Glomerular visceral epithelial cell (primary cell): ENCODE measurements at regions not wholly inside any gene's neighbourhood (a gene's known extent, or its start where the extent isn't known, plus 50 kb on each side); places are given as distances from the start of the nearest gene placed in this dataset.
"Not testable (repeated sequence)": the region's sequence is repeated elsewhere in the genome, so short reads cannot be mapped to it uniquely, and the experiment has no call there.

Source experiments
- DNase-seq: peaks from one replicate; pipeline ENCODE4 v3.0.0-alpha.2; 2016; ENCODE audit errors: extremely low spot score

DNA sequence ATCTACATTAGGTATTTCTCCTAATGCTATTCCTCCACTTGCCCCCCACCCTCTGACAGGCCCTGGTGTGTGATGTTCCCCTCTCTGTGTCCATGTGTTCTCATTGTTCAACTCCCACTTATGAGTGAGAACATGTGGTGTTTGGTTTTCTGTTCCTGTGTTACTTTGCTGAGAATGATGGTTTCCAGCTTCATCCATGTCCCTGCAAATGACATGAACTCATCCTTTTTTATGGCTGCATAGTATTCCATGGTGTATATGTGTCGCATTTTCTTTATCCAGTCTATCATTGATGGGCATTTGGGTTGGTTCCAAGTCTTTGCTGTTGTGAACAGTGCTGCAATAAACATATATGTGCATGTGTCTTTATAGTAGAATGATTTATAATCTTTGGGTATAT is 50.6 kb upstream of the GRHL3 start:
- not testable (repeated sequence) for DNase-seq

DNA sequence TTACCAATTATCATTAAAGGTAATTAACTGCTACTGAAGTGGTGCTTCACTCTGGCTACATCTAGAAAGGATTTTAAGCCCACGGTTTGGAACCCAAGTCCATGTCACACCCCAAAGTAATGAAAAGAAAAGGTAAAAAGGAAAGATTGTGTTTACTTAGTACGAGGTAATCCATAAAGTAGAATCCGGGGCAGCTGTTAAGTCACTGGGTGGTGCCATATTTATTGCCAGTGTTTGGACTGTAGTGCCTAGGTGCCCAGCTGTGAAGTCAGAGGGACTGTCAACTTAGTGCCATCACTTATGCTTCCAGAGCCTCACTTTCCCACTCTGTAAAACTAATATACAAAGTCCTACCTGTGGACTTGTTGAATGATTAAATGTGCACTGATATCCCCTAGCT is 52.2 kb upstream of the GRHL3 start:
- DNase-seq, result peak; percentile 14

DNA sequence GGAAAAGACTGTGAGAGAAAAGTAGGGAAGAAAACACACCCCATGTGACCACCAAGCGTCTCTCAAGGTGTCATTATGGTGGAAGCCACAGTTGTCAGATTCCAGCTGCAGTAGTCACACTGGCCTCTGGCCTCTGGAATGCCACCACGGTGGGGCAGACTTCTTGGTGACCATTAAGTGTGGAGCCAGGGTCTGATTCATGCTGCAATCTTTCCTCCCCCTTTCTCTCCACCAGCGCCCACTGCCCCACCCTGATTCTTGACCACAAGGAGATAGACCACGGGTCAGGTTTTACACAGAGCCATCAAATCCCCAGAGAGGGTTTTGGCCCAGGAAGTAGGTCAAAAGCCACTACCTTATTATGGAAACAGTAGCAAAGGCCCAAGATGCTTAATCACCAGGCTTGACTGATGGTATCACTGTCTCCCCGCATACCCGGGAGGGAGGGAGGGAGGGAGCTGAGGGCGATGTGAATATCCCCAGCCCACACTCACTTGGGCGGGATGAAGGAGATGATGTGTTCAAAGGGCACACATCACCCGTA is 52.7 kb upstream of the GRHL3 start:
- peak; percentile 99 for DNase-seq

DNA sequence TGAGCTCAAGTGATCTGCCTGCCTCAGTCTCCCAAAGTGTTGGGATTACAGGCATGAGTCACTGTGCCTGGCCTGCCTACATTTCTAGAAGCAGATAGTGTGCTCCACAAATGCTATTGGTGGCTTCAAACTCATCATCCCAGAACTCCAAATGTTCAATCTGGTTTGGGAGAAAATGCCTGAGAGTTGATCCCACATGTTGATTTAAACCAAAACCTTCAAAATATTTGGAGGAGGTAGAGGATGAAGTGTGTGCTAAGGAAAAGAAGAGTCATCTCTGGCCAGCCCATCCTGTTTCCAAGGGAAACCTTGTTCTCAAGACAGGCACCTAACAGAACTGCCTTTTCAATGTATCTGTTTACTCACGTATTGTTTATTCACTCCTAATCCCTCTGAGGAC is 55.4 kb upstream of the GRHL3 start:
- DNase-seq, result no peak

DNA sequence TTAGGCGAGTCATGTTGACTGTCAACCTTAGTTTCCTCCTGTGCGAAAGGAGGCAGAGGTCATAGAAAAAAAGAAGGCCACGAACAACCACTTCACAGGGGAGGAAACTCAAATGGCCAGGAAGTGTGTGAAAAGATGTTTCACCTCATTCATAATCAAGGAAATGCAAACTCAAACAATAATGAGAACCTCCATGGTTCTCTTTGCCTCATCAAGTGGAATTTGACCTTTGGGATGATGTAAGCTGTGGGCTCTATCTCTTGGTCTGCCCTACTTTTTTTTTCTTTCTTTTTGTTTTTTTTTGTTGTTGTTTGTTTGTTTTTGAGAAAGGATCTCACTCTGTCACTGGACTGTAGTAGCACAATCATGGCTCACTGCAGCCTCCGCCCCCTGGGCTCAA is 55.9 kb upstream of the GRHL3 start:
- DNase-seq, result no peak

DNA sequence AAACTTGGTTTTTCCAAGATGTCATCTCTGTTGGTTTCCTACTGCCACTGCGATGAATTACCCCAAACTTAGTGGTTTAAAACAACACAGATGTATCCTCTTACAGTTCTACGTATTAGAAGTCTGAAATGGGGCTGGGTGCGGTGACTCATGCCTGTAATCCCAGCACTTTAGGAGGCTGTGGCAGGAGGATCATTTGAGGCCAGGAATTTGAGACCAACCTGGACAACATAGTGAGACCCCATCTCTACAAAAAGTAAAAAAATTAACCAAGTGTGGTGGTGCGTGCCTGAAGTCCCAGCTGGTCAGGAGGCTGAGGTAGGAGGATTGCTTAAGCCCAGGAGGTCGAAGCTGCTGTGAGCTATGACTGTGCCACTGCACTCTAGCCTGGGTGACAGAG is 57.2 kb upstream of the GRHL3 start:
- DNase-seq, result no peak

DNA sequence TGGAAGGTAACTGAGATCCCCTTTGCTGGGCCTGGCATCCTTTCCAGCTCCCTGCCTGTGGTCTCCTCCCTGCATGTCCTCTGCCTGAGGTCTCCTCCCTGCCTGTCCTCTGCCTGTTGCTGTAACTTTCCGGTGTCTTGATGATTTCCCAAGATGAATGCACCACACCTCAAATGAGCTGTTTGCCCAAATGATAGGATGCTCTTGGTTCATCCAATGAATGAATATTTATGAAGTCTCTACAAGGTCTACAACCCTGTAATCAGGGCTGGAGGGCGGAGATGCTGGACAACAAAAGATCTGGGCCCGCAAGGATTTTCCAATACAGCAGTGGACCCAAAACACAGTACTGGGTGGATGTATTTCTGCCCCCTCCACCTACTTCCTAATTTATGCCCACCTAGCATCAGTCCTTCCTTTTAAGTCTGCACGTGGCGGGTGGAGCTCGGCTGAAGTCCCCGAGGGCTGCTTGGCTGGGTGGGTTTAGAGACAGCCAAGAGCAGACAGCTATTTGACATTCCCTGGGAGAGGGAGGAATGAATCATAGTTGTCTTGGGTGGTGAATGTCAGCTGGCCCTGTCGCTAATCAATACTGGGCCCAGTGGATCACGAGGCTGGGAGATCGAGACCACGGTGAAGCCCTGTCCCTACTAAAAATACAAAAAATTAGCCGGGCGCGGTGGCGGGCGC is 60.3 kb upstream of the GRHL3 start:
- no peak for DNase-seq

DNA sequence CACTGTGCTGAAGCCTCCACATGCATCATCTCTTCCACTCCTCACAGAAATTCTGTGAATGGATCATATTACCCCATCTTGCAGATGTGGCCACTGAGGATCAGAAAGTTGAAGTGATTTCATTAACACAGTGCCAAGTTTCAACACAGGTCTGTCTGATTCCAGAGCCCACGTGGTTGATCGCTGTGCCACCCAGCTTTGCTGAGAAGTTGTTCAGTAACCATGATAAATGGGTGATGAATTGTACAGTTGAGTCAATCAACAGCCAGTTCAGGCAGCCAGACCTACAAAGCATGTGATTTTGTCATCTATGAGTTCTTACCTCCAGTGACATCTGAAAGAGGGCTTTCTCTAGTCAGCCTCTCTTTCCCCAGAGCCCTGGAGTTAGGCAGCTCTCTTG is 61.8 kb upstream of the GRHL3 start:
- no peak for DNase-seq

DNA sequence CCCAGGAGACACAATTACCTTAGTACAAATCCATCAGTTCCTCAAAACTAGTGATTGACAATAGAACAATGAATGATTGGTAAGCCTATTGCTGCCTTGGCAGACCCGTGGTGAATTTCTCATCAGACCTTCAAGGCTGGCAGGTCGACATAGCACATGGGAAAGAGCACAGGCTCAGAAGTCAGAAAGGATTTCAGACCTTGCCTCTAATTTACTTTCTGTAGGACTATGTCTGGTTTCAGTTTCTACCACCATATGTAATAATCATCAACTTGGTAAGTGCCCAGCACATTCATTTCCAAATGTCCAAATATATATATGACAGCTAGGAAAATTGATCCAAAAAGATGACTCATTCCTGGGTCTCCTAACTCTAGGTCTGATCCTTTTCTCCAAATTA is 62.5 kb upstream of the GRHL3 start:
- DNase-seq, result no peak

DNA sequence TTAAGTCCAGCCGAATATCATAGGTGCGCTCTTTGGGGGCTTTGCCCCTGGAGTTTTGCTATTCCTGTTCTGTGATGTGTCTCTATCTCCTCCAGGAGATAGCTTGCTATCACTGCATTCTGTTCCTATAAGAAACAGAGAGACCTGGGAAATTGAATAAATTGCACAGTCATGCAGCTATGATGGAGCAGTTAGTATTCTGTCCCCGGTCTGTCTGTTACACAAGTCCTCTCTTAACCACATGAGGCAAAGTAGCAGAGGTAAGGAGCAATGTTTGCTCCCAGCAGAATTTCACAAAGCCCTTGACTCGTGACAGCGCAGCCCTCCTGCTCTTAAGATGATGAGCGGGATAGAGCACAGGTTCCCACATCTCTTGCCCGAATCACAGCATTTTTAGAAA is 63.9 kb upstream of the GRHL3 start:
- DNase-seq, result no peak

DNA sequence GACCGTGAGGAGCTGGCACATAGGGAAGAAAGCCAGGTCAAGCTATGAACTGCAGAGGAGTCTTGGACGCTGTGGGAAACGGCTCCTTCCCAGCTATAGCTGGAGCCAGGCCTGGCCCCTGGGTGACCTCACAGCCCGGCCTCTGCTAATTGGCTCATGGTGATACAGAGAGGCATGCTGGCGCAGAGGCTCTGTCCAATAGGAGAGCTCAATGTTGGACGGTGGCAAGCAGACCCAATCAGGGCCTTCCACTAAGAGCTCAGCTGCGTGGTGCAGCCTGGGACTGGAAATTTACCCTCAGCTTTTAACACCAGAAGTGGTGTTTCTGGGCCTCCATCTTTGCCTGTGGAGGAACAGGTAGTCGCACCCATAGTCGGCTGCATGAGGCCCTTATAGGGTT is 64.4 kb upstream of the GRHL3 start:
- no peak for DNase-seq

DNA sequence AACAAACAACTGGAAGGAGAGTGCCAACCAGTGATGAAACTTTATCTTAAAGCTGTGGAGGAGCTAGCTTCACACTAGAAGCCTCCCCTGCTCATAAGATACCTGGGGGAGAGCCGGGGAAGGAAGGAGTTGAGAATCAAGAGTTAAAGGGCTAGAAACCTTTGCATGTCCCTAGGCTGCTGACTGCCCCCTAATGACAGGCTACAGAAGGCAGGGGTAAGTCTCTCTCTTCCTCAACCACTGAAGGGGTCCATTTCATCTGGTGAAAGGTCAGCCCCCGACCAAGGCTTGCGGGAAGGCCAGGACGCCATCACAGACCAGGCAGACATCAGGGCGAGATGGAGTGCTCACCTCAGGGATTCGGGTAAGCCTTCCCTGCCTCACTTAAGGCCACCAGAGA is 65.6 kb upstream of the GRHL3 start:
- DNase-seq, result no peak

DNA sequence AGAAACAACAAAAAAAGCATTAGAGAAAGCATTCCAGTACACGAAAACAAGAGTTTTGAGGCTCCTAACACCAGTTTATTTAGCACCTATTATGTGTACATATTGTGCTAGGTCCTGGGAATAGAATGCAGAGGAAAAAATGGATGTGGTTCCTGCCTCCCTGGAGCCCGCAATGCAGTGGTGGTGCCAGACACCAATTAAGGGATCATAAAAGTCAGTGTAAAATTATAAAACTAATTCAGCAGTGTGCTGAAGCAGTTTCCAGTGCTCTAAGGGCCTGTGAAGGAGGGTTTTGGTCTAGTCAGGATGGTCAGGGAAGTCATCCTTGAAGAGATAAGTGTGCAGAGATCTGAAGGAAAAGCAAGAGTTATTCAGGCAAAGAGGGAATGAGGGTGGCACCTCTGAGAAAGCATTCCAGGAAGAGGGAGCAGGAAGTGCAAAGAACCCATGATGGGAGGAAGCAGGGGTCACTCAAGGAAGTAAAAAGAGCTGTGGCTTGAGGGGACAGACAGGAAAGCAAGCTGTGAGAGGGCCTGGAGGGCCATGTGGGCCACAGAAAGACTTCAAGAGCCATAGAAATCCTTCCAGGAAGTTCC is 65.2 kb upstream of the IFNLR1 start:
- DNase-seq, result no peak

DNA sequence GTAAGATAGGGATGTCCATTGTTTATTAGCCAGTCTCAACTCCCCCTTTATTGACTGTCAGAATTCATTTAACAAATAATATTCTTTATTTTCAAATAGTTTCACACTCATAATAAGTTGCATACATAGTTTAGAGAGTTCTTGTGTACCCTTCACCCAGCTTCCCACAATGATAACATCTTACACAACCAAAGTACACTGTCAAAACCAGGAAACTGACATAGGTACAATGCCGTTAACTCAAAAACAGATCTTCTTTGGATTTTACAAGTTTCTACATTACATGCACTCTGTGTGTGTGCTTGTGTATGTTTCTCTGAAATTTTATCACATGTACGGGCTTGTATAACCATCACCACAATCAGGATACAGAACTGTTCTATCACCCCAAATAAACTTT is 64.4 kb upstream of the IFNLR1 start:
- DNase-seq, result no peak

DNA sequence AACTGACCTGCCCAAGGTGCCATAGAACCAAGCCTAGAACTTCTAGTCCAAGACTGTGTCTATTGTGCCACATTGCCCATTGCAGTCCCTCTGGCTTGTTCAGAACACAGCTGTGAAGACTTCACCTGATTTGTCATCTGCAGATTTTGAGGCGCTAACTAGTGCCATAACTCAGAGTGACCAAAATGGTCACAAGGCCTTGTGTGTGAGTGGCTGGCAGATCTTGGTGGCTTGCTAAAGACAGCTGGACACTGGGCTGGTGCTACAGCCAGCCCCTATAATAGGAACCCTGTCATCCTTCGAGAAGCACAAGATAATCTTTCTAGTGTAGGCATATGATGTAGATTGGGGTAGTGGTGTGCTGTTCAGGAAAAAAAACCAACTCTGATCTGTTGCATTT is 63.7 kb upstream of the IFNLR1 start:
- no peak for DNase-seq

DNA sequence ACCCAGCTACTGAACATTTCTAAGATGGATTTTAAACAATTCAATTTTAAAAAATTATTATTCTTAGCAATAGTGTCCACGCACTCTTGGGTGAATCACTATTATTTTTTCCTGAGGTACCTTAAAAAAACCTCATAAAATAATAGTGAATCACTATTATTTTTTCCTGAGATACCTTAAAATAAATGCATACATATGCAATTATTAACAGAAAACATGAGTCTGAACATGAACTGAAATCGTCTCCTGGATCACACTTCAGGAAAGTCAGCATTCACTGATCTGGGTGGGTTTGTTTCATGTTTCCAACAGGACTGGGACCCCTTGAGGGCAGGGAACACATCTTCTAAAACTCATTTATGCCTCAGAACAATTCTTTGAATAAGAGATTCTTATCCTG is 63.1 kb upstream of the IFNLR1 start:
- DNase-seq, result no peak

DNA sequence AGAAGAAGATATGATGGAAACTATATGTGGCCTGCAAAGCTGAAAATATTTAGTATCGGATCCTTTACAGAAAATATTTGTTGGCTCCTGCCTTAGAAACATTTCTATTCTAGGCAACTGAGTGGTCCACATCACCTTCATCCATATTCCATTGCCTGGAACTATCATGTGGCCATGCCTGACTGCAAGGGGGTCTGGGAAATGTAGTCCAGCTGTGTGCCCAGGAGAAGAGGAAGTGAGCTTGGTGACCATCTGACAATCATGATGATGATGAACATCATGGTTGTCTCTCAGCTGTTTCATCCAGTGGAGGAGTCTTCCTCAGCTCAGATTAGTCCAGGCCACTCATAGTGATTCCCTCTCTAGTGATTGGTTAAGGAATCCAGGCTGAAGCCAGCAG is 61.8 kb upstream of the IFNLR1 start:
- no peak for DNase-seq

DNA sequence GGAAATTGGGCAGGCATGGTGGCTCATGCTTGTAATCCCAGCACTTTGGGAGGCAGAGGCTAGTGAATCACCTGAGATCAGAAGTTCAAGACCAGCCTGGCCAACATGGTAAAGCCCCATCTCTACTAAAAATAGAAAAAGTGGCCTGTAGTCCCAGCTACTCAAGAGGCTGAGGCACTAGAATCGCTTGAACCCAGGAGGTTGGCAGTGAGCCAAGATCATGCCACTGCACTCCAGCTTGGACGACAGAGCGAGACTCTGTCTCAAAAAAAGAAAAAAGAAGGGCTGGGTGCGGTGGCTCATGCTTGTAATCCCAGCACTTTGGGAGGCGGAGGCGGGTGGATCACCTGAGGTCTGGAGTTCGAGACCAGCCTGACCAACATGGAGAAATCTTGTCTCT is 60.2 kb upstream of the IFNLR1 start:
- DNase-seq, result not testable (repeated sequence)

DNA sequence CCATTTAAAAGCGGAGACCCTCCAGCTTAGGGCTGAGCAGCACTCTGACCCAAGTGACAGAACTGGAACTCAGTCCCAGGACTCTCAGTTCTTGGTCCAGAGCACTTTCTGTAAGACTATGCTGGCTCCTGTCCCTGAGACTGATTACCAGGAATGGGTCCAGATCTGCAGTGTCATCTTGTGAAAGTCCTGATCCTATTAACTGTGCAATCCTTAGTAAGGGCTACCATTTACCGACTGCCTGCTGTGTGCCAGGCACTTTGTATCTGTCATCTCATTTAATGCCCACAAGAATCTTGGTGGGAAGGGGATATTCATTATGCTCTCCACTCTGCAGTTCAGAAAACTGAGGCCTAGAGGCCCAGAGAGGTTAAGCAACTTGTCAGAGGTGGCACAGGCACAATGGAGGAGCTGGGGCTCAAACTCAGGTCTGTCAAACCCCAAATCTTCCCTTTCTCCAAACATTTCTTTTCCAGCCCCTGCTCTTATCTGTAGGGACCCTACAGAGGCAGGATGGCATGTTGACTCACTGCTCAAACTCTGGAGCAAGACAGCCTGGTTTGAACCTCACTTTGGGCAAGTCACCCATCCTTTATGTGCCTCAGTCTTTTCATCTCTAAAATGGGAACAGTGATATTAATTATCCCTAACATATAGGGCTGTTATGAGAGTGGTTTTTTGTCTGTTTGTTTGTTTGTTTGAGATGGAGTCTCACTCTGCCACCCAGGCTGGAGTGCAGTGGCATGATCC is 57.6 kb upstream of the IFNLR1 start:
- DNase-seq, result no peak

DNA sequence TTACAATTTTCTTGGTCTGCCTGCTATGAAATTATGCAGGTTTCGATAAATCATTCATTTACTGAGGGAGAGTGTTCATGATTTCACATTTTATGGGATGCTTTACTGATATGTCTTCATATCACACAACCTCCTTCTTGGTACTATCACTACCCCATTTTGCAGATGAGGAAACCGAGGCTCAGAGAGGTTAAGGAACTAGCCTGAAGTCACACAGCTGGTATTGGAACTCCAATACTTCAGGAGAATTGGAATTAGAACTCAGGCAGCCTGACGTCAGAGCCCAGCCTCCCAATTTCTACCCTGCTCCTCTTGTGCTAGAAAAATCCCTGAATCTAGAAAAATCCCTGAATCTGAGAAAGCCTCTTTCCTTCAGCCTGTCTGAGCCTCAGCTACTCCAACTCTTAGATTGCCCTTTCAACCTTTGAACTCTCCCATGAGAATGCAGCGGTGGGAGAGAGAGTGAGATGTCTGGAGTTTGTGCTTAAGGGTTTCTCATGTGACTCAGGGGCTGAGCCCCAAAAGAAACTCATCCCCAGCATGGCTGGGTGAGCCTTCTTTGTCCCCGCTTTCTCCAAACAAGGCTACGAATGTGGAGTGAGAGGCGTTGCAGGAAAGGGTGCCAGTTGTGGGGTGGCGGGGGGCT is 50.8 kb upstream of the IFNLR1 start:
- no peak for DNase-seq

DNA sequence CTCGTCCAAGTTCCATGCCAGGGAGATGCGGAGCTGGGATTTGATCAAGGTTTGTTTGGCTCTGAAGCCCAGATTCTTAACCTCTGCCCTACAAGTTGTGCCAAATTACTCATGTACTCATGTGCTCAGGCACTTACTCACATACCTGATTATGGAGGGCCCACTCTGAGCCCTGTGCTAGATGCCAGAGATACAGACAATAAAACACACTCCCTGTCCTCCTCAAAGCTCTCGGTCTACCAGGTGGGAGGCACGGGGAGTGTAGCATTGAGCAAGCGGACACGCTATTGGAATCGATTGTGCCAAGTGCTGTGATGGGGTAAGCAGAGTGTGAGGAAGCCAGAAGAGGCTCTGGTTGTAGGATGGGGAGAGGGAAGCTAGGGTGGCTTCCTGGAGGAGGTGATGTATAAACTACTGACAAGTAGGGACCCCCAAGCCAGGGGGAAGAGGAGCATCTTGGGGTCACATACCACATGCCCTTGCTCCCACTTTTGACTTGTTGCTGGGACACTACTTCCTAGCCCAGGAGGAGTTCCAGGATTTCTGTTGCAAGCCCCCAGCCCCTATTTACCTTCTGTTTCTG is 49.8 kb upstream of the IFNLR1 start:
- peak; percentile 30 for DNase-seq
